Adipocyte (in vitro differentiated cells): ENCODE measurements at regions not wholly inside any gene's neighbourhood (a gene's known extent, or its start where the extent isn't known, plus 50 kb on each side); places are given as distances from the start of the nearest gene placed in this dataset.
"Not testable (repeated sequence)": the region's sequence is repeated elsewhere in the genome, so short reads cannot be mapped to it uniquely, and the experiment has no call there.

ENCODE experiments used
- DNase-seq: peaks from one replicate; pipeline ENCODE4 v3.0.0-alpha.2; 2015; ENCODE audit warnings: low read depth
- H3K27me3 ChIP-seq: replicated peaks from 2 replicates; pipeline ENCODE4 v1.7.0; 2013; ENCODE audit warnings: mild to moderate bottlenecking, low read length, moderate library complexity; ENCODE audit not compliant: control insufficient read depth, insufficient read depth
- H3K36me3 ChIP-seq: 2 replicates; pipeline ENCODE4 v1.7.0; 2013; ENCODE audit warnings: low read length, mild to moderate bottlenecking, moderate library complexity; ENCODE audit not compliant: control insufficient read depth, insufficient read depth, severe bottlenecking
- H3K4me1 ChIP-seq: 2 replicates; pipeline ENCODE4 v1.7.0; 2013; ENCODE audit warnings: mild to moderate bottlenecking, low read length, moderate library complexity; ENCODE audit not compliant: control insufficient read depth, insufficient read depth
- H3K4me3 ChIP-seq: 2 replicates; pipeline ENCODE4 v1.7.0; 2013; ENCODE audit warnings: mild to moderate bottlenecking, low read length, moderate library complexity
- H3K9ac ChIP-seq: 2 replicates; pipeline ENCODE4 v1.7.0; 2013; ENCODE audit warnings: mild to moderate bottlenecking, low read length, moderate library complexity
- H3K9me3 ChIP-seq: 2 replicates; pipeline ENCODE4 v1.7.0; 2013; ENCODE audit warnings: mild to moderate bottlenecking, low read length, moderate library complexity; ENCODE audit not compliant: control insufficient read depth

GRCh38 chr6:96381246-96381645 lies 140.4 kb upstream of the UFL1 start:
- H3K4me1 ChIP-seq = no peaks in the 10 kb centered on the region

DNA sequence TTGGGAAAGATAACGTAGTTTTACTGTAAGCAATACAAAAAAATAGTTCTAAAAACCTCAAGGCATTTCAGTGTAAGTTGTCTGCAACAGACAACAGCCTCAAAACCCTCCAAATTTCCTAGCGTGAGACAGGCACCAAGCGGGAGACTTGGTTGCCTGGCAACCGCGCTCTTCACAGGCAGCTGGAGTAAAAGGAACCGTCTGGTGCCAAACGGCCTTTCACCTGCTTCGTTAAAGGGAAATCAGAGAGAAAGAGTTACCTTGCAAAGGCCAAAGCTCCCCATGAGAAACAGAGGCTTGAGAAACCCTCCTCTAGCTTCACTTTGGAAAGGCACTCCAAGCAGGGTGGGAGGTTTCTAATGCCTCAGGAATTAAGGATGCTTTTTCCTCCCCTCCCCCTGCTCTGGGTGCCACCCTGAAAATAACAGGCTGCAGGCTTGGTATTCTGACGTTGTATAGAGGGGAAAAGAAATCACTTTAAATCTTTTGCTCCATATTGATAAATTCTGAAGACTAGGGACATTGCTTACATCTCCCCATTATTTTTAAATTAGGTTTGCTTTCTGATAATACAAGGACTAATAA lies 129.7 kb upstream of the UFL1 start:
- H3K9me3 ChIP-seq = no peaks in the 10 kb centered on the region
- H3K4me1 ChIP-seq = peaks cover 4% of the 10 kb centered on the region
- no peak overlapping the region for H3K4me3 ChIP-seq
- no peaks in the 10 kb centered on the region for H3K36me3 ChIP-seq
- no peak for DNase-seq
- no peaks in the 10 kb centered on the region for H3K27me3 ChIP-seq
- no peak overlapping the region for H3K9ac ChIP-seq

More at GRCh38 chr6:96381246-96381645, 140.4 kb upstream of the UFL1 start:
- Histone ChIP-seq H3K4me3 (no peak overlapping the region), H3K9ac (no peak overlapping the region), H3K9me3 (no peaks in the 10 kb centered on the region), H3K36me3 (no peaks in the 10 kb centered on the region), H3K27me3 (no peaks in the 10 kb centered on the region)
- DNase-seq = no peak

DNA sequence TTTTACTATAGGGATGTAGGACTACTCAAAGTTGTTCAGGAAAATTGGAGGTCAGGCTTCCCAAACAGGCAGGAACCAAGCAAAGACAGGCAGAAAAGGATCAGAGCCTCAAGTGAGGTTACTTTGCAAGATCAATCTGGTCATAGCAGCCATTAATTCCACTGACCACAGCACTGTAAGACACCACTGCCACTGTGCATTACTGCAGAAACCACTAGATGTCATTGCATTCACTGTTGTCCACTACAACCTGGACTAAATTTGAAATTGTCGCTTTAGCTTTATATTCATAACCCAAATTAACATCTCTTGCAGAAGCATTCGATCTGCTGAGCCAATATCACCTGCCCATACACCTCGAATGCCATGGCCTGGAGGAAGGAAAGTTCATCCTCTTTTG lies 126.9 kb upstream of the UFL1 start:
- Histone ChIP-seq H3K9ac (no peak overlapping the region), H3K36me3 (no peaks in the 10 kb centered on the region), H3K4me3 (no peak overlapping the region), H3K4me1 (peaks cover 4% of the 10 kb centered on the region), H3K9me3 (no peaks in the 10 kb centered on the region), H3K27me3 (no peaks in the 10 kb centered on the region)
- no peak for DNase-seq

DNA sequence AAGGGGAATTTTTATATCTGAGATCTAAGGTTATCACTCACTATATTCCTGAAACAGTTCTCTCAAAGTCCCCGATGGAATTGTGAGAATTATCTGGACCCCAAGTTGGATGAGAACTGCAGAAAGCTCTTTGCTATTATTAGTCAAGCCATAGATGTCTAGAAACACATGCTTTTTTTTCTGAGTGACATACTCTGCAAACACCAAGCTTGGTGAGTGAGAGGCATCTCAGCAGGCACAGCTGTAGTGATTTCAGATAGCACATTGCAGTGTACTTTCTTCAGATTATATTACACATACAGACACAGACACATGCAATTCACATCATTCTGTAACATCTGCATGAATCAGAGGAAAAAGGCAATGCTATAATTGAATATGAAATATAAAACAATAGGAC lies 111.1 kb upstream of the UFL1 start:
- Histone ChIP-seq H3K9ac (no peak overlapping the region), H3K36me3 (no peaks in the 10 kb centered on the region), H3K27me3 (no peaks in the 10 kb centered on the region), H3K9me3 (no peaks in the 10 kb centered on the region), H3K4me1 (no peaks in the 10 kb centered on the region), H3K4me3 (no peak overlapping the region)
- no peak for DNase-seq

GRCh38 chr6:96420294-96420693 lies 101.3 kb upstream of the UFL1 start:
- no peaks in the 10 kb centered on the region for H3K4me1 ChIP-seq
- no peaks in the 10 kb centered on the region for H3K36me3 ChIP-seq
- no peak overlapping the region for H3K9ac ChIP-seq
- H3K4me3 ChIP-seq = no peak overlapping the region
- no peaks in the 10 kb centered on the region for H3K27me3 ChIP-seq
- H3K9me3 ChIP-seq = no peaks in the 10 kb centered on the region
- DNase-seq = no peak

DNA sequence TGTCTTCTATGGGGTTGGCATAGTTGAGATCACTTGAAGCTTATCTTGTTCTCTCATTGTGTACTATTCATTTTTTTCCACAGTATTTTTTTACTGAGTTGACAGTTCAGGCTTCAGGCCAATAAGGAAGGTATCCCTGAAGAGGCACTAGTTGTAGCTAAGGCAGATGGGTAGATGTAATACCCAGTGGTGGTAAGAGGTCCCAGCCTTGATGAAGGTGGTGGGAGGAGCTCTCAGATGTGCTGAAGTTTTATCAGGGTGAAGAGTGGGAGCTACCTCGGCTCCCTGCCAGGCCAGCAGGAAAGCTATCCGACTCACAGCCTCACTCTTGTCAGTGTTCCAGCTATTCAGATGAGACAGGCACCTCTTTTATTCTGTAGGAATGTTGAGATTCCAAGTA lies 87.7 kb upstream of the UFL1 start:
- no peak overlapping the region for H3K4me3 ChIP-seq
- H3K36me3 ChIP-seq = no peaks in the 10 kb centered on the region
- DNase-seq = no peak
- no peak overlapping the region for H3K9ac ChIP-seq
- no peaks in the 10 kb centered on the region for H3K27me3 ChIP-seq
- H3K4me1 ChIP-seq = no peaks in the 10 kb centered on the region
- H3K9me3 ChIP-seq = peaks cover 6% of the 10 kb centered on the region

- Histone ChIP-seq H3K4me1 (no peaks in the 10 kb centered on the region), H3K9ac (no peak overlapping the region), H3K36me3 (no peaks in the 10 kb centered on the region), H3K9me3 (peaks cover 6% of the 10 kb centered on the region), H3K4me3 (no peak overlapping the region), H3K27me3 (no peaks in the 10 kb centered on the region)
- no peak for DNase-seq
Observed at GRCh38 chr6:96436398-96436797, 85.2 kb upstream of the UFL1 start.

DNA sequence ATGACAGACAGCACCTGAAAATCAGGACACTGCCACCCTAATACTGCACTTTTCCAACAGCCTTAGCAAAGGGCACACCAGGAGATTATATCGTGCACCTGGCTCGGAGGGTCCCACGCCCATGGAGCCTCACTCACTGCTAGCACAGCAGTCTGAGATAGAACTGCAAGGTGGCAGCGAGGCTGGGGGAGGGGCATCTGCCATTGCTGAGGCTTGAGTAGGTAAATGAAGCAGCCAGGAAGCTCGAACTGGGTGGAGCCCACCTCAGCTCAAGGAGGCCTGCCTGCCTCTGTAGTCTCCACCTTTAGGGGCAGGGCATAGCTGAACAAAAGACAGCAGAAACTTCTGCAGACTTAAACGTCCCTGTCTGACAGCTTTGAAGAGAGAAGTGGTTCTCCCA lies 84.4 kb upstream of the UFL1 start:
- not testable (repeated sequence) for H3K9ac ChIP-seq, DNase-seq, H3K27me3 ChIP-seq, H3K36me3 ChIP-seq, H3K4me3 ChIP-seq, H3K9me3 ChIP-seq, H3K4me1 ChIP-seq

DNA sequence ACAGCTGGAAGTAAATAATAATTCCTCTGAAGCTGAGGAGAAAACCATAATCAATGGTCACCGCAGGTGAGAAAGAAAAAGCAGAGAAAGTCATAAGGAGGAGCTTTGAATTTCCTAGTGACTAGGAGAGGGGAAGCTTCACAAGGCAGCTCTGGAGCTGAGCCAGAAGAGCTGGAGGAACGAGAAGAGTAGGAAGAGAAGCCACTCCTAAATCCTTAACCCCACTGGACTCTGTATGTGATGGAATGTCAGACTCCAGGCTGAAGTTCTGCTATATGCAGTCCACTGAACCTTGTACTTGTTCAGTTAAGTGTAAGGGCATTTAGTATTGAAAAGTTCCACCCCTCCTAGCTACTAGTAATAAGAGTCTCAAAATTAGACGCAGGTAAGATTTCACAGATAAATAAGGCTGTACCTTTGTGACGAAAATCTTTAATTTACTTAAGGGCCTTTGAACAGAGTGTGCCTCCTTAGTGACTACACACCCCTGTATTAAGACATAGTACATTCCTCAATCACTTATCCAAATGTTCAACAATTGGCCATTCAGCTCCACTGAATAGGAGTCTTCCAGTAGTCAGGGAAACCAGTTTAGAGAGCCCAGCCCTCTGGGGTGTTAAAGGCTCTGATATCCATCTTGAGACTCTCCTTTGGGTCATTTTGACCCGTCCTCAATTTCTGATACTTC lies 71.4 kb upstream of the UFL1 start:
- no peaks in the 10 kb centered on the region for H3K36me3 ChIP-seq
- no peak overlapping the region for H3K4me3 ChIP-seq
- peaks cover 9% of the 10 kb centered on the region for H3K9me3 ChIP-seq
- no peak for DNase-seq
- H3K4me1 ChIP-seq = peaks cover 10% of the 10 kb centered on the region
- no peak overlapping the region for H3K9ac ChIP-seq
- H3K27me3 ChIP-seq = no peaks in the 10 kb centered on the region

GRCh38 chr6:96450770-96451130 lies 70.9 kb upstream of the UFL1 start:
- Histone ChIP-seq H3K9me3 (peaks cover 4% of the 10 kb centered on the region), H3K4me3 (no peak overlapping the region), H3K36me3 (no peaks in the 10 kb centered on the region), H3K27me3 (no peaks in the 10 kb centered on the region), H3K4me1 (peaks cover 10% of the 10 kb centered on the region), H3K9ac (no peak overlapping the region)
- DNase-seq = no peak

- no peak for DNase-seq
- H3K4me1 ChIP-seq = no peaks in the 10 kb centered on the region
- H3K9me3 ChIP-seq = no peaks in the 10 kb centered on the region
- no peak overlapping the region for H3K4me3 ChIP-seq
- no peak overlapping the region for H3K9ac ChIP-seq
- no peaks in the 10 kb centered on the region for H3K36me3 ChIP-seq
- H3K27me3 ChIP-seq = no peaks in the 10 kb centered on the region
Observed at GRCh38 chr6:96458771-96459170, 62.8 kb upstream of the UFL1 start.
